Mesenchymal stem cell (in vitro differentiated cells and primary cell): ENCODE measurements at regions not wholly inside any gene's neighbourhood (a gene's known extent, or its start where the extent isn't known, plus 50 kb on each side); places are given as distances from the start of the nearest gene placed in this dataset.

Source experiments
- DNase-seq: peaks from one replicate; pipeline ENCODE4 v3.0.0-alpha.2; 2013
- H2AFZ ChIP-seq: one replicate; pipeline ENCODE4 v1.6.1; 2013; ENCODE audit warnings: low read depth, mild to moderate bottlenecking, control low read depth, inconsistent platforms, low read length, moderate library complexity
- H2AK5ac ChIP-seq: 2 replicates; pipeline ENCODE4 v1.6.1; 2013; ENCODE audit warnings: low read length, moderate library complexity, mild to moderate bottlenecking, inconsistent platforms; ENCODE audit not compliant: severe bottlenecking
- H2BK120ac ChIP-seq: one replicate; pipeline ENCODE4 v1.6.1; 2013; ENCODE audit warnings: low read depth, mild to moderate bottlenecking, inconsistent platforms, low read length, moderate library complexity
- H2BK12ac ChIP-seq, 2 experiments: one replicate each; pipeline ENCODE4 v1.6.1; 2013; ENCODE audit warnings: inconsistent platforms in 2 of 2, low read length in 2 of 2, mild to moderate bottlenecking in 2 of 2, moderate library complexity in 2 of 2, control low read depth in 1 of 2
- H2BK15ac ChIP-seq: one replicate; pipeline ENCODE4 v1.6.1; 2013; ENCODE audit warnings: mild to moderate bottlenecking, low read depth, inconsistent platforms; ENCODE audit not compliant: poor library complexity, severe bottlenecking
- H2BK5ac ChIP-seq: 2 replicates; pipeline ENCODE4 v1.6.1; 2013; ENCODE audit warnings: low read depth, mild to moderate bottlenecking, low read length, control low read depth, inconsistent platforms; ENCODE audit not compliant: poor library complexity, severe bottlenecking
- H3K14ac ChIP-seq, 2 experiments: one replicate each; pipeline ENCODE4 v1.6.1; 2013; ENCODE audit warnings: inconsistent platforms in 2 of 2, low read length in 2 of 2, control low read depth in 1 of 2, mild to moderate bottlenecking in 1 of 2, moderate library complexity in 1 of 2
- H3K18ac ChIP-seq, 2 experiments: one replicate each; pipeline ENCODE4 v1.6.1; 2013; ENCODE audit warnings: inconsistent platforms in 2 of 2, low read length in 2 of 2, control low read depth in 1 of 2, low read depth in 1 of 2, mild to moderate bottlenecking in 1 of 2
- H3K23ac ChIP-seq, 2 experiments: one replicate each; pipeline ENCODE4 v1.6.1; 2013; ENCODE audit warnings: inconsistent platforms in 2 of 2, low read length in 2 of 2, mild to moderate bottlenecking in 2 of 2, moderate library complexity in 2 of 2, control low read depth in 1 of 2
- H3K27ac ChIP-seq: 2 replicates; pipeline ENCODE4 v1.5.1; 2013; ENCODE audit warnings: mild to moderate bottlenecking, moderate library complexity, low read length, control low read depth, inconsistent platforms; ENCODE audit not compliant: poor library complexity, severe bottlenecking
- H3K27me3 ChIP-seq, 2 experiments: 2 replicates each; pipeline versions ENCODE4 v1.6.1 to v1.7.0; 2013; ENCODE audit warnings: low read length in 2 of 2, mild to moderate bottlenecking in 2 of 2, moderate library complexity in 2 of 2, control low read depth in 1 of 2, inconsistent platforms in 1 of 2; ENCODE audit not compliant: control insufficient read depth in 1 of 2, insufficient read depth in 1 of 2
- H3K36me3 ChIP-seq, 2 experiments: 2 replicates each; pipeline versions ENCODE4 v1.6.1 to v1.7.0; 2013; ENCODE audit warnings: low read length in 2 of 2, control low read depth in 1 of 2, inconsistent platforms in 1 of 2, low read depth in 1 of 2, mild to moderate bottlenecking in 1 of 2; ENCODE audit not compliant: insufficient read depth in 2 of 2, control insufficient read depth in 1 of 2
- H3K4ac ChIP-seq, 2 experiments: one replicate each; pipeline ENCODE4 v1.6.1; 2013; ENCODE audit warnings: inconsistent platforms in 2 of 2, low read length in 2 of 2, mild to moderate bottlenecking in 2 of 2, moderate library complexity in 2 of 2, control low read depth in 1 of 2, low read depth in 1 of 2
- H3K4me1 ChIP-seq: 2 replicates; pipeline ENCODE4 v1.6.1; 2013; ENCODE audit warnings: low read depth, low read length, control low read depth; ENCODE audit not compliant: control insufficient read depth, insufficient read depth
- H3K4me2 ChIP-seq: 2 replicates; pipeline ENCODE4 v1.6.1; 2013; ENCODE audit warnings: low read length, mild to moderate bottlenecking, inconsistent platforms; ENCODE audit not compliant: poor library complexity, severe bottlenecking
- H3K4me3 ChIP-seq, 2 experiments: 2 replicates each; pipeline versions ENCODE4 v1.5.1 to v1.7.0; 2013; ENCODE audit warnings: low read length in 2 of 2, mild to moderate bottlenecking in 2 of 2, control low read depth in 1 of 2, low read depth in 1 of 2; ENCODE audit not compliant: insufficient read depth in 1 of 2
- H3K79me1 ChIP-seq: replicated peaks from 2 replicates; pipeline ENCODE4 v1.6.1; 2013; ENCODE audit warnings: mild to moderate bottlenecking, control low read depth, low read length, inconsistent platforms; ENCODE audit not compliant: poor library complexity, severe bottlenecking
- H3K9ac ChIP-seq: 2 replicates; pipeline ENCODE4 v1.7.0; 2013; ENCODE audit warnings: mild to moderate bottlenecking, low read length, moderate library complexity
- H3K9me3 ChIP-seq: 2 replicates; pipeline ENCODE4 v1.7.0; 2013; ENCODE audit warnings: mild to moderate bottlenecking, low read length; ENCODE audit not compliant: control insufficient read depth
- H4K8ac ChIP-seq: one replicate; pipeline ENCODE4 v1.6.1; 2013; ENCODE audit warnings: inconsistent platforms, mild to moderate bottlenecking, low read length, moderate library complexity
- H4K91ac ChIP-seq: one replicate; pipeline ENCODE4 v1.6.1; 2013; ENCODE audit warnings: mild to moderate bottlenecking, low read length, inconsistent platforms
- WGBS: methylation state at CpG from one replicate; pipeline ENCODE4 v1.1.7; 2013; ENCODE audit warnings: mixed read lengths; 5-methylcytosine and 5-hydroxymethylcytosine counted together

GRCh38 chr5:68540798-68541590, 325.4 kb downstream of the PIK3R1 start:
- Histone ChIP-seq H3K79me1 (no peaks in the 10 kb centered on the region), H2BK120ac (no peak overlapping the region), H3K14ac (no peak overlapping the region), H3K36me3 (no peaks in the 10 kb centered on the region), H3K4ac (no peak overlapping the region), H3K4me1 (peaks cover 7% of the 10 kb centered on the region), H4K8ac (no peak overlapping the region), H3K4me3 (no peak overlapping the region), H3K27me3 (no peaks in the 10 kb centered on the region), H2AK5ac (no peak overlapping the region), H2BK5ac (no peak overlapping the region), H2AFZ (no peak overlapping the region), H3K18ac (no peak overlapping the region), H4K91ac (no peak overlapping the region), H3K9me3 (no peaks in the 10 kb centered on the region), H3K9ac (peak overlapping the region; percentile 11), H3K23ac (no peak overlapping the region), H2BK12ac (no peak overlapping the region), H2BK15ac (no peak overlapping the region), H3K4me2 (no peak overlapping the region), H3K27ac (no peak overlapping the region)
- 96% methylated on average over 5 of the region's 9 CpGs for WGBS
- no peak for DNase-seq

GRCh38 chr5:68542207-68542606, 326.7 kb downstream of the PIK3R1 start:
- Histone ChIP-seq H3K9me3 (no peaks in the 10 kb centered on the region), H3K23ac (no peak overlapping the region), H3K4me2 (no peak overlapping the region), H3K18ac (no peak overlapping the region), H3K79me1 (no peaks in the 10 kb centered on the region), H2AFZ (no peak overlapping the region), H2BK5ac (no peak overlapping the region), H4K91ac (no peak overlapping the region), H3K14ac (no peak overlapping the region), H2BK12ac (no peak overlapping the region), H2AK5ac (no peak overlapping the region), H4K8ac (no peak overlapping the region), H3K4me3 (no peak overlapping the region), H3K36me3 (no peaks in the 10 kb centered on the region), H3K27me3 (no peaks in the 10 kb centered on the region), H3K4me1 (peaks cover 7% of the 10 kb centered on the region), H3K9ac (no peak overlapping the region), H3K4ac (no peak overlapping the region), H2BK120ac (no peak overlapping the region), H3K27ac (no peak overlapping the region), H2BK15ac (no peak overlapping the region)
- DNase-seq = peak; percentile 30
- 40% methylated on average over 1 of the region's 1 CpG for WGBS

GRCh38 chr5:68543212-68543611, 327.7 kb downstream of the PIK3R1 start:
- H3K4ac ChIP-seq = no peak overlapping the region
- peaks cover 7% of the 10 kb centered on the region for H3K4me1 ChIP-seq

GRCh38 chr5:68544091-68544647, 328.6 kb downstream of the PIK3R1 start:
- Histone ChIP-seq H3K9ac (no peak overlapping the region), H2AK5ac (no peak overlapping the region), H2BK12ac (peak overlapping the region in 1 of 2 experiments; percentile 77), H3K36me3 (no peaks in the 10 kb centered on the region), H2BK5ac (no peak overlapping the region), H3K18ac (peak overlapping the region in 1 of 2 experiments; percentile 16), H3K4me3 (no peak overlapping the region), H3K9me3 (no peaks in the 10 kb centered on the region), H4K91ac (no peak overlapping the region), H2BK120ac (no peak overlapping the region), H3K27me3 (no peaks in the 10 kb centered on the region), H2AFZ (no peak overlapping the region), H4K8ac (no peak overlapping the region), H3K27ac (no peak overlapping the region), H3K79me1 (no peaks in the 10 kb centered on the region), H3K23ac (no peak overlapping the region), H3K4me2 (no peak overlapping the region), H3K4ac (peak overlapping the region in 1 of 2 experiments; percentile 49), H2BK15ac (no peak overlapping the region), H3K4me1 (peaks cover 4% of the 10 kb centered on the region), H3K14ac (no peak overlapping the region)
- WGBS = 88% methylated on average over 8 of the region's 8 CpGs
- no peak for DNase-seq

More at GRCh38 chr5:68543212-68543611, 327.7 kb downstream of the PIK3R1 start:
- H3K23ac ChIP-seq = no peak overlapping the region
- H3K27me3 ChIP-seq = no peaks in the 10 kb centered on the region
- no peak overlapping the region for H2BK12ac ChIP-seq
- H3K79me1 ChIP-seq = no peaks in the 10 kb centered on the region
- no peak overlapping the region for H2BK120ac ChIP-seq
- H4K91ac ChIP-seq = no peak overlapping the region
- H3K4me2 ChIP-seq = no peak overlapping the region
- H2BK15ac ChIP-seq = no peak overlapping the region
- H3K14ac ChIP-seq = no peak overlapping the region
- H3K18ac ChIP-seq = no peak overlapping the region
- no peak overlapping the region for H2AK5ac ChIP-seq
- 29% methylated on average over 2 of the region's 2 CpGs for WGBS
- no peak overlapping the region for H4K8ac ChIP-seq
- no peak overlapping the region for H3K4me3 ChIP-seq
- no peaks in the 10 kb centered on the region for H3K36me3 ChIP-seq
- H2AFZ ChIP-seq = no peak overlapping the region
- no peaks in the 10 kb centered on the region for H3K9me3 ChIP-seq
- DNase-seq = peak; percentile 37
- no peak overlapping the region for H3K9ac ChIP-seq
- H3K27ac ChIP-seq = no peak overlapping the region
- H2BK5ac ChIP-seq = no peak overlapping the region
